Activated CD4-positive, alpha-beta T cell treated with anti-CD3 and anti-CD28 coated beads, Interleukin-2, amount 50 U/mL, for 16 hours (primary cell): ENCODE measurements at regions not wholly inside any gene's neighbourhood (a gene's known extent, or its start where the extent isn't known, plus 50 kb on each side); places are given as distances from the start of the nearest gene placed in this dataset.
"Not testable (repeated sequence)": the region's sequence is repeated elsewhere in the genome, so short reads cannot be mapped to it uniquely, and the experiment has no call there.

Experiments used
- DNase-seq: peaks from one replicate; pipeline ENCODE4 v3.0.0-alpha.2; 2020

DNA sequence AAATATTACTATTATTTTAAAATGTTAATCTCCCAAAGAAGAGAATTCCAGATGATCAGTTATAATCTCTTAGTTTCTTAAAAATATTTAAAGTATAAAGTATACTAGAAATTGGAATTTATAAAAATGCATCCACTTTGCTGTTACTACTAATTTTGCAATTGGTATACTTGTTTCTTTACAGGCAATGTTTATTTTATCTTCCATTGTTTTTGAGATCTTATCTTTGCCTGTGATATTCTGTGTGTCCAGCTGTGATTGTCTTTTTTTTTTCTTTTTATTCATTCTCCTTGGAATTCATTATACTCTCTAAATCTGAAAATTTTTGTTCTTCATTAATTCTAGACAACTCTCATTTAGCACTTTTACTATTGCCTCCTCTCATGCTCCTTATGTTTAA is 652.6 kb downstream of the TNS3 start:
- DNase-seq: no peak

DNA sequence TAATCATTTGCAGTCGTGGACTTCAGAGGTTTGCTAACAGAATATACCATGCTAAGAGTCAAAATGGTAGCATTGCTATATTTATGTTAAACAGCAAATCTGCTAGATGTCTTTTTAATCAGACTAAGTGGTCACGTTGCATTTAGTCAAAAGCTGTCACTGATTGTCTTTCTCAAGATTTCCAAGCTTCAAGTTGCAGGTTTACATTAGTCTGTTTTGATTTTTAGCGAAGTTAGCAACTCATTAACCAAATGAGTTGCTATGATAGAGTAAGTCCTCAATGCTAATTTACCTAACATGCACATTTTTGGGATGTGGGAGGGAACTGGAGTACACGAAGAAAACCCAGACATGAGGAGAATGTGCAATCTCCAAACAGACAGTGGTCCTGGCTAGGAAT is 653.2 kb downstream of the TNS3 start:
- no peak for DNase-seq

DNA sequence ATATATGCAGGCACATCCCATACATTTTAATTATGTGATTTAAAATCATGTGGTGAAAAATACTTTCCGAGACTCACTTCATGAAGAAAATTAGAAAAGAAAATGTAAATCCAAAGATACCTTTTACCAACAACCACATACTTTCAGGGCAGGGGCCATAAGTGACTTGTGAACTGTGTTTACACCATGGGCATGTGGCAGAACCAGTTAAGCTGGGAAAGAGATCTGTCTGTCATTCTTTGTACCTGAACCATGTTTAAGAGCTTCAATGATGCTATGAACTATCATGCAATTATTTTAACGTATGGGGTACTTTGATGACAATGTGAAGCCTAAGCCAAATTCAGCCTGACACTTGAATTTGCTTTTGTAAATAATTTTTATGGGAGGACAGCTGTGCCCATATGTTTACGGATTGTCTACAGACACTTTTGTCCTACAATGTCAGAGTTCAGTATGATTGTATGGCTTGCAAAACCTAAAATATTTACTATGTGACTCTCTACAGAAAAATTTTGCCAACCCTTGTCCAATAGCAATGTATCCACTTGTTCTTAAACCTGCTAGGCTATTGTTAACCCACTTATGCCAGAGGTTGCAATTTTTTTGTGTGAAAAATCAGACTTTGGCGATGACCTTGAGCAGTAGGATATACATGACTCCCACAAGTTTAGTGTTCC is 654.6 kb downstream of the TNS3 start:
- DNase-seq: no peak

- no peak for DNase-seq
These were observed 665.3 kb downstream of the TNS3 start for GRCh38 chr7:46916581-46916980.

DNA sequence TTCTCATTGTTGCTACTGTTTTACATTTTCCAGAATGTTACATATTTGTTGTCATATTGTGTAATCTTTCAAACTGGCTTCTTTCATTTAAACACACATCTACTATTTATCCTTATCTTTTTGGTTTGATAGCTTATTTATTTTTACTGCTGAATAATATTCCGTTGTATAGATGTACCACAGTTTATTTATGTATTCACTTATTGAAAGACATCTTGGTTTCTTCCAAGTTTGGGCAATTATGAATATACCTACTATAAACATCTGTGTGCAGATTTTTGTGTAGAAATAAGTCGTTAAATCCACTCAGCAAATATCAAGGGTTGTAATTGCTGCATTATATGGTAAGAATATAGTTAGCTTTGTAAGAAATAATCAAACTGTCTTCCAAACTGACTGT is 669.2 kb downstream of the TNS3 start:
- DNase-seq: no peak

GRCh38 chr7:46909601-46910051 is 672.3 kb downstream of the TNS3 start:
- DNase-seq: no peak

DNA sequence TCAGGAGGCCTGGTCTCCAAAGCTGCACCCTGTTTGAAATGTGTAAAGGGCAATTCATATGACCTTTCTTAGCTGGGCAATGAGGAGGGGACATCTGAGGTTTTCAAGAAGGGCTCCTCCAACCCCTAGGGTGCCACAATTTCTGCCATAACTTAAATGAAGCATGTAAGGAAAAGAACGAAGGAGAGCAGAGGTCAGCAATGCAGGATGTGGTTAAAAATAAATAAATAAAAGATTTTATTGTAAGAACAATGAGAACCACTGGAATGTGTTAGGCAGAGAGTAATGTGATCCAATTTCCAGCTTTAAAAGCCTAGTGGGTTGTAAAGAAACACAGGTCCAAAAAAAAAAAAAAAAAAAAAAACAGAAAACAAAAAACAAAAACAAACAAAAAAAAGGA is 673.1 kb downstream of the TNS3 start:
- DNase-seq: no peak

DNA sequence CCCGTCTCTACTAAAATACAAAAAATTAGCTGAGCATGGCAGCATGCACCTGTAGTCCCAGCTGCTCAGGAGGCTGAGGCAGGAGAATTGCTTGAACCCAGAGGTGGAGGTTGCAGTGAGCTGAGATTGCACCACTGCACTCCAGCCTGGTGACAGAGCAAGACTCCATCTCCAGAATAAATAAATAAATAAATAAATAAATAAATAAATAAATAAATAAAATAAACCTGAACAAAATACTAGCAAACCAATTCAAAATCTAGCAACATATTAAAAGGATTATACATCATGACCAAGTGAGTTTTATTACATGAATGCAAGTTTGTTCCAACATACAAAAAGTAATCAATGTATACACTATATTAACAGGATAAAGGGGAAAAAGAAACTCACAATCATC is 677.4 kb downstream of the TNS3 start:
- not testable (repeated sequence) for DNase-seq

DNA sequence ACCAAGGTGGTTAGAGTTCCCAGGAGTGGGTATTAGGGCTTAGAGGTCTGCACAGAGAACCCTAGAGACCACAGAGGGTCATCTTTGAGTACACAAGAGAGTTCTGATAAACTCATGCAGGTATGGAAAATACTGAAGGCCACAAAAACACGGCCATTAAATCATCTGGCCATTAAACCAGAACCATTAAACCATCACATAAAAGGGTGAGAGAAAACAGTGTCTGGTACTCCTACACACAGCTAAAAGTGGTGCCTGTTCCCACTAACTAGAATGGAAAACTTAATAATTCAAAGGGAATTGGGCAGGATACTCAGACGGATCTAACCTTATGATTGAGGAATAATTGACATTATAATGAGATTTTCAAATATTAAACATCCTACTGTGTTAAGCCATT is 679.4 kb downstream of the TNS3 start:
- no peak for DNase-seq

- no peak for DNase-seq
These were observed 681.3 kb downstream of the TNS3 start for GRCh38 chr7:46900312-46901263.

DNA sequence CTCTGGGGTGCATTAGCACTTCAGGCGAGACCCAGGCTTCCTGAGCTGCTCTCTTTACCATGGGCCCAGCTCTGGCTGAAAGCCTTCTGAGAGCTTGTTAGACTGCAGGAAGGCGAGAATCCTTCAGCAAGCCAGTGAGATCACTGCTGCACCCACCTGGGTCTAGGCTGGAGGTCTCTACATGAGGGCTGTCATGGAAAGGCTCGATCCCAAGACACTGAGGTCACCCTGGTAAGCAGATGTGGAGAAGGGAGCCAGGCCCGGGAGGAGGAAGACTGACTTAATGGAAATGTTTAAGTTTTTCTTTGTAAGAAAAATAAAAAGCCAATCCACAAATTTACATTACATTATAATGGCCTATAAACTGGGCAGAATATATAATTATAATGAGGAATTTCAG is 684.5 kb downstream of the TNS3 start:
- DNase-seq: no peak

GRCh38 chr7:46886669-46887374 is 695.1 kb downstream of the TNS3 start:
- DNase-seq: no peak

DNA sequence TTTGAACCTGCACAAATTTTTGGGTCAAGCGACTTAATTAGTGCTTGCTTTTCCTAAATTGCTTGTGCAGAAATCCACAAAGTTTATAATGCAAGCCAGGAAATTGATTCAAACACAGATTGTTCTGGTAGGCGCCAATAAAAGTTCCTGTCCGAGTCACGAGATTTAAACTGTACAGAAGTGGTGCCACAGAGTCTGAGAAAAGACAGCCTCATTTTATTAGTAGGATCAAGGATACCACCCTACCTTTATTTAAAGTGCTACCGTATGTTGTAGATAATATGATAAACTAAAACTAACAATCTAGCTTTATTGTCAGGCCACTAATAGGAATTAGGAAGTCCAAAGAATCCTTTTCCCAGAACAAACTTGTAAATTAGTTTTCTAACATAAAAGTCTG is 696.7 kb downstream of the TNS3 start:
- DNase-seq: no peak

DNA sequence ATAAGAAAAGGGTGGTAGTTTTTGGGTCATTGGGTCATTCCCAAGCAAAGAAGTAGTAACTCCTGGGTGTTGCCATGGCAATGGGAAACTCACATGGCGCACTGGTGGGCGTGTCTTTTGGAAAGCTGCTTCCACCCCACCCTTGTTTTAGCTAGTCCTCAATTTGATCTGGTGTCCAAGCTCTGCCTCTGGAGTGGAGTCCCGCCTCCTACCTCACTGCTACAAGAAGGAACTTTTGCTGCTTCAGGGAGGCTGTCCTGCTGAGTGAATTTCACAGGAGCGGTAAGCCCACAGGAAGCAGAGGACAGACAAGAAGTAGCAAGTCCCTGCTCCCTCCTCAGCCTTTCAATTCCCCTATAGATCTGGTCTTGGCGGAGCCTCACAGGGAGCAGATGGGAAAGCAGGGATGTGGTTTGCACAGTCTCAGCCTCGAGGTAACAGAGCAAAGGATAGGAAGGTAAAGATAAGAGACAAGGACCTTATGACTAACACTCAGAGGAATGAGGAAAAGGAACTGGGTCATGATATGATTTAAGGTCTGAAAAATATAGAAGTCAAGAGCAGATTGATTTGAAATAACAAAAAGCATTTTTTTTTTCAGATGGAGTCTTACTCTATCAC is 700.3 kb downstream of the TNS3 start:
- no peak for DNase-seq

DNA sequence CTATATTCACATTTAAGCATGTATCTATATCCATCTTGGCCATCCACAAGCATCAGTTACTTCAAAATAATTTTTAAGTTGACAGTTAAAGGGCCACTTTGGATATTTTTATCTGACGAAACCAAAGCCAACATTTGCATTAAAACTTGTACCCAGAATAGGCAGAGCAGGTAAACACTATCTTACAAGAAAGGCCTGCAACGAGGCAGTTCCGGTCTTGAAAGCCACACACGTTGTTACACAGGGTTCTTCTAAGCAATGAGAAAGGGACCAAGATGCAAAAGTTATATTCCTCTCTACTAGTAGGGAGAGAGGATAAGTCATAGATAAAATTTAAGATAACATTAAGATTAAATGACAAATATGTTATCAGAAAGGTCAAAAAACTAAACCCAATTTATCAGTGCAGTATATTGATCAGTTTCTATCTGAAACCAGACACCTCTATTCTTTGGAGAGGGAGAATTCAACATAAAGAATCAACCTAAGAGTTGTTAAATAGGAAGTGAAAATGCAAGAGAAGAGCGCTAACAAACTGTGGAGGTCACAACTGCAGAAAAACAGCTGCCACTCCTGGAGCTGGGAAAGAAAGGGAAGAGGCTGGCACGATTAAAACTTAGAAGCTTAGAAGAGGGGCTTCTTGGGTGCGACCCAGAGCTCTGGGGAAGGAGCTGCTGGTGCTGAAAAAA is 701.3 kb downstream of the TNS3 start:
- DNase-seq: no peak

DNA sequence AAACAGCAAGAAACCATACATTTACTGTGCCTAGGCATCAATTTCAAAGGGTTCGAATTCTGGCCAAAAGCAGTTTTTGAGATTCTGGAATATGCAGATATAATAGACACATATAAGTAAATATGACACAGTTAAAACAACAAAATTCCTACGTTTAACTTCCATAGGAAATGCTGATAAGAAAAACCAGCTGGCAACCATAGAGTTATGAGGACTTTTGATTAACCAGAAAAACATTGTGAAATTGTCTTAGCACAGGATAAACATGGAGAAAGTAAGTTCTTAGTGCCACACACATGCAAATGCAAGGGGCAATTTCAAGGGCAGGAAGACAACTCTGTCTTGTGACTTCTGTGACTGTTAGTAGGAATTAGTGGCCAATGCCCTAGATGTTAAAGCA is 702.1 kb downstream of the TNS3 start:
- no peak for DNase-seq

DNA sequence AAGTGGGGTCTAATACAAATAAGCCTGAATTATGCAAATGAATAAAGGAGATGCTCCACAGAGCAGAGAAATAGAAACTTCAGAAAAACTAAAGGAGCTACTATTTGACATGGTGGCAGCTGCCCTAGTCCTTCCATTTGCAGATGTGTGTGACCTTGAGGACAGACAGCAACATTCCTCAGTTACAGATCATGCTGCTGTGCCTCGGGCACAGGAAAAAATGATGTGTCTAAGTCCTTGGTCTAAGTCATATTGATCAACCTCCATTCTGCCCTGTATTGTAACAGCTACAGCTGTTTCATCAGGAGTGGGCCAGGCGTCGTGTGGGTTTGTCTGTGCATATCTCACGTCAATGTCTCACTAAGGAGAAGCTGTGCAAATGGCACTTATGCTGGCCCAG is 710.4 kb downstream of the TNS3 start:
- no peak for DNase-seq

- DNase-seq: no peak
These were observed 717.2 kb downstream of the TNS3 start for GRCh38 chr7:46864716-46865115.

DNA sequence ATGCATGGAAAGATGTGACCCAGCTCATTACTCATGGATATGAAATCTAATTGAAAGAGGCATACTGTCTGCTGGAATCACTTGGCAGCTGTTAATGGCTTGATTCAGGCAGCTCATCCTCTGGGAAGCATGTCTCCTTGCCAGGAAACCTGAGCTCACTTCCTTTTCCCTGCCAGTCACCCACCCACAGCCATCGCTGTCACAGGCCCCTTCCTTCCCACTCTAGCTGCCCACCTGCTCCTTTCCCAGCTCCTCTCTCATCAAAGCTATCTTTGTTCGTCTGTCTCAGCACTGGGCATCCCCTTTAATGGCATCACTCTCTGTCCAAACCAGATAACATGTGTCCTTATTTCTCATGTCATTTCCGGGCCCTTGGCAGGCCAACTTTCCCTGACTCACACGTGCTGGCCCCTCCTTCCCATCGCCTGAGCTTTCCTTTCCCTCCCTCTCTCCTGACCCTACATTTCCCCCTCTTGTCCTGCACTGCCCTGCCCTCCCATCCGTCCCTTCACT is 721.9 kb downstream of the TNS3 start:
- DNase-seq: no peak

- no peak for DNase-seq
These were observed 726.1 kb downstream of the TNS3 start for GRCh38 chr7:46855851-46856250.

DNA sequence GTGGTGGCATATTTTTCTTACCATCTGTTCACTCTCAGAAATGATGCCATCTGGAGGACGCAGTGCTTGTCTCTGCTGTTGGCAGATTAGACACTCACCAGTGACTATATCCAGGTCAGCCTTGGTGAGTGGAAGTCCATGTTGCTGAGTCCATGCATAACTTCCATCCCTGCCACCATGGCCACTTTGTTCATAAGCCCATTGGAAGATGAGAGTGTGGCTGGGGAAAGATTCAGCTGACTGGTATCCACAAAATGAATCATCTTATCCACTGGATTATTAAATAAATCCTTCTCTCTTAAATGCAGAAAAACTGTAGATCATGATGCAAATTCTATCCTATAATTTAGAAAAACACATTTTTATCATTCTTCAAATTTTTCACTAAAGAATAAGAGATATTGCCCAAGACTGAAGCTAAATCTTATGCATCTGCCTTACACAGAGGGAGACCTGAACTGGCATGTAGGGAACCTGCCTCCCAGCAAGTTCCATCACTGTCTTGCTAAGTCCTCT is 726.9 kb downstream of the TNS3 start:
- no peak for DNase-seq

DNA sequence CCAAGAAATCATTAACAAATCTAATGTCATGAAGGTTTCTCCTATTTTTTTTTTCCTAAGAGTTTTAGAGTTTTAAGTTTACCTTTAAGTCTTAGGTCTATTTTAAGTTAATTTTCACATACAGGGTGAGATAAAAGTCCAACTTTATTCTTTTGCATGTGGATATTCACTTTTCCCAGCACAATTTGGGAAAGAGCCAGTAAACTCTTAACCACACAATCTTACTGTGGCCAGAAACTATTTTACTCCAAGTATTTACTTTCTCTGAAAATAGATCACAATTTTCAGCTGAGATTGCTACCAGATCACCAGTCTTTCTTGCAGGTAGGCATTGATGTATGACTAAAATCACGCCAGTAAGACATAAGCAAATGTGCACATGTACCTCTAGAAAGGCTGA is 728.5 kb downstream of the TNS3 start:
- no peak for DNase-seq
